ENCODE measurements at regions not wholly inside any gene's neighbourhood (a gene's known extent, or its start where the extent isn't known, plus 50 kb on each side); places are given as distances from the start of the nearest gene placed in this dataset.

DNA sequence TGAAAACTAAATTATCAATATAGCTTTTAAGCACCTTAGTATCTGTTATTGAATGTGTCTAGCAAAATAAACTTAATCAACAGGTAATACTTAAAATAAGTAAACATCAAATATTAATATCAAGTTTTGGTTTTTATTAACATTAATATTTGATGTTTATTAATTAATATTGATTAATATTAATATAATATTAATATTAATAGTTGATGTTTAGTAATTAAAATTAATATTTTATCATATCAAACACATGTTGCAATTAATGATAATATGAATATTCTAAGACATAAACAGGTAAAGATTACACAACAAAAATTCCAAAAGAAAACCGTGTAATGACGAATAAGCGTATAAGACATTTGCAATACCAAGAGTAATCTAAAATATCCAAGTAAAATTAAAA, 222.8 kb upstream of the PRR20A start:
- TF ChIP-seq, protein P1, sequence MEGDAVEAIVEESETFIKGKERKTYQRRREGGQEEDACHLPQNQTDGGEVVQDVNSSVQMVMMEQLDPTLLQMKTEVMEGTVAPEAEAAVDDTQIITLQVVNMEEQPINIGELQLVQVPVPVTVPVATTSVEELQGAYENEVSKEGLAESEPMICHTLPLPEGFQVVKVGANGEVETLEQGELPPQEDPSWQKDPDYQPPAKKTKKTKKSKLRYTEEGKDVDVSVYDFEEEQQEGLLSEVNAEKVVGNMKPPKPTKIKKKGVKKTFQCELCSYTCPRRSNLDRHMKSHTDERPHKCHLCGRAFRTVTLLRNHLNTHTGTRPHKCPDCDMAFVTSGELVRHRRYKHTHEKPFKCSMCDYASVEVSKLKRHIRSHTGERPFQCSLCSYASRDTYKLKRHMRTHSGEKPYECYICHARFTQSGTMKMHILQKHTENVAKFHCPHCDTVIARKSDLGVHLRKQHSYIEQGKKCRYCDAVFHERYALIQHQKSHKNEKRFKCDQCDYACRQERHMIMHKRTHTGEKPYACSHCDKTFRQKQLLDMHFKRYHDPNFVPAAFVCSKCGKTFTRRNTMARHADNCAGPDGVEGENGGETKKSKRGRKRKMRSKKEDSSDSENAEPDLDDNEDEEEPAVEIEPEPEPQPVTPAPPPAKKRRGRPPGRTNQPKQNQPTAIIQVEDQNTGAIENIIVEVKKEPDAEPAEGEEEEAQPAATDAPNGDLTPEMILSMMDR (conservative IDR thresholded peaks at IDR 0.05; ENCODE audit: low read depth, low read length): no peak
- TF ChIP-seq EZH2 (IDR thresholded peaks at IDR 0.05; ENCODE audit: low read length, unreplicated experiment) (no peak), EZH2phosphoT487 (IDR thresholded peaks at IDR 0.05; ENCODE audit: borderline replicate concordance, low read length) (no peak)

Data from PC-3 (cell line).